ENCODE measurements at regions not wholly inside any gene's neighbourhood (a gene's known extent, or its start where the extent isn't known, plus 50 kb on each side); places are given as distances from the start of the nearest gene placed in this dataset.
"Not testable (repeated sequence)": the region's sequence is repeated elsewhere in the genome, so short reads cannot be mapped to it uniquely, and the experiment has no call there.

GRCh38 chr14:105708251-105709134, 182.1 kb downstream of the TMEM121 start:
- DNase-seq (ENCODE audit: low read depth, low spot score): not testable (repeated sequence)

DNA sequence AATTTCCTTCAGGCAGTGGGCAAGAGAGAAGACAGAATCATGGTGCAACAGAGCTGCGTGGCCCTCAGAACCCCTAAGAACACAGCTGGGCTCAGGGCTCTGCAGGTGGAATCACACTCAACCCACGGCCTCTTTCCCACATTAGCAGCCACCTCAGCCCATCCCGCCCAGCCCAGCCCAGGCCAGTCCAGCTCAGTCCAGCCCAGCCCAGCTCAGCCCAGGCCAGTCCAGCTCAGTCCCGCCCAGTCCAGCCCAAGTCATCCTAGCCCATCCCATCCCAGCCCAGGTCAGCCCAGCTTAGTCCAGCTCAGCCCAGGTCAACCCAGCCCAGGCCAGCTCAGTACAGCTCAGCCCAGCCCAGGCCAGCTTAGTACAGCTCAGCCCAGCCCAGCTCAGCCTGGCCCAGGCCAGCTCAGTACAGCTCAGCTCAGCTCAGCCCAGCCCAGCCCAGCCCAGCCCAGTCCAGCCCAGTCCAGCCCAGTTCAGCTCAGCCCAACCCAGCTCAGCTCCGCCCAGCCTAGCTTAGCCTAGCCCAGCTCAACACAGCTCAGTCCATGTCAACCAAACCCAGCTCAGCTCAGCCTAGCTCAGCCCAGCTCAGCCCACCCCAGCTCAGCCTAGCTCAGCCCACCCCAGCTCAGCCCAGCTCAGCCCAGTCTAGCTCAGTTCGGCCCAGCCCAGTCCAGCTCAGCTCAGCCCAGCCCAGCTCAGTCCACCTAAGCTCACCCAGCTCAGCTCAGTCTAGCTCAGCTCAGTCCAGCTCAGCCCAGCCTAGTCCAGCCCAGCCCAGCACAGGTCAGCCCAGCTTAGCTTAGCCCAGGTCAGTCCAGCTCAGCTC, 183.1 kb downstream of the TMEM121 start:
- no peak for DNase-seq (ENCODE audit: low read depth, low spot score)

- DNase-seq (ENCODE audit: low read depth, low spot score): no peak
Observed at GRCh38 chr14:105710119-105711043, 184.0 kb downstream of the TMEM121 start.

DNA sequence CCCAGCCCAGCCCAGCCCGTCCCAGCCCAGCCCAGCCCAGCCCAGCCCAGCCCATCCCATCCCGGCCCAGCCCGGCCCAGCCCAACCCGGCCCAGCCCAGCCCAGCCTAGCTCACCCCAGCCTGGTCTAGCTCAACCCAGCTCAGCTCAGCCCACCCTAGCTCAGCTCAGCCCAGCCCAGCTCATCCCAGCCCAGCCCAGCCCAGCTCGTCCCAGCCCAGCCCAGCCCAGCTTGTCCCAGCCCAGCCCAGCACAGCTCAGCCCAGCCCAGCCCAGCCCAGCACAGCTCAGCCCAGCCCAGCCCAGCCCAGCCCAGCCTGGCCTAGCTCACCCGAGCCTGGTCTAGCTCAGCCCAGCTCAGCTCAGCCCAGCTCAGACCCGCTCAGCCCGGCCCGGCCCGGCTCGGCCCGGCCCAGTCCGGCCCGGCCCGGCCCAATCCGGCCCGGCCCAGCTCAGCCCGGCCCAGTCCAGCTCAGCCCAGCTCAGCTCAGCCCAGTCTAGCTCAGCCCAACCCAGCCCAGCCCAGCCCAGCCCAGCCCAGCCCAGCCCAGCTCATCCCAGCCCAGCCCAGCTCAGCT, 184.7 kb downstream of the TMEM121 start:
- DNase-seq (ENCODE audit: low read depth, low spot score): no peak

GRCh38 chr14:105711841-105712460, 185.6 kb downstream of the TMEM121 start:
- DNase-seq (ENCODE audit: low read depth, low spot score): no peak

- not testable (repeated sequence) for DNase-seq (ENCODE audit: low read depth, low spot score)
Observed at GRCh38 chr14:105712670-105713069, 186.3 kb downstream of the TMEM121 start.

- not testable (repeated sequence) for DNase-seq (ENCODE audit: low read depth, low spot score)
Observed at GRCh38 chr14:105713160-105713559, 186.8 kb downstream of the TMEM121 start.

- not testable (repeated sequence) for DNase-seq (ENCODE audit: low read depth, low spot score)
Observed at GRCh38 chr14:105713836-105714235, 187.5 kb downstream of the TMEM121 start.

- not testable (repeated sequence) for DNase-seq (ENCODE audit: low read depth, low spot score)
Observed at GRCh38 chr14:105718787-105719186, 192.4 kb downstream of the TMEM121 start.

DNA sequence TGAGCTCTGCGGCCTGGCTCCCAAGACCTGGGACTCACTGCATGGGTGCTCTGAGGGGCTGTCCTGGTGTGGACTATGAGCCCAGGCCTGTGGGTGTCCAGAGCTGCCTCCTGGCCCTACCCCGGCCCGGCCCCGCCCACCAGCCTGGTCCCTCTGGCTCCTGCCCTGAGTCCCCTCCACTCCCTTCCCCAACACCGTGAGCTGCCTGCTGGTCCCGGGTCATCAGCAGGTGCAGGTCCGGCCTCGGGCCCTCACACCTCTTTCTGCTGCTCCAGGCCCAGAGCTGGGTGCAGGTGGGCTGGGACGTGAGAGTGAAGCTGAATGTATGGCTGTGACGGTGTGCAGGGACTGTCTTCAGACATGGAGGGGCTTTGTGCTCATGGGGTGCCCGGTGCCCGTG, 193.7 kb downstream of the TMEM121 start:
- DNase-seq (ENCODE audit: low read depth, low spot score): not testable (repeated sequence)

DNA sequence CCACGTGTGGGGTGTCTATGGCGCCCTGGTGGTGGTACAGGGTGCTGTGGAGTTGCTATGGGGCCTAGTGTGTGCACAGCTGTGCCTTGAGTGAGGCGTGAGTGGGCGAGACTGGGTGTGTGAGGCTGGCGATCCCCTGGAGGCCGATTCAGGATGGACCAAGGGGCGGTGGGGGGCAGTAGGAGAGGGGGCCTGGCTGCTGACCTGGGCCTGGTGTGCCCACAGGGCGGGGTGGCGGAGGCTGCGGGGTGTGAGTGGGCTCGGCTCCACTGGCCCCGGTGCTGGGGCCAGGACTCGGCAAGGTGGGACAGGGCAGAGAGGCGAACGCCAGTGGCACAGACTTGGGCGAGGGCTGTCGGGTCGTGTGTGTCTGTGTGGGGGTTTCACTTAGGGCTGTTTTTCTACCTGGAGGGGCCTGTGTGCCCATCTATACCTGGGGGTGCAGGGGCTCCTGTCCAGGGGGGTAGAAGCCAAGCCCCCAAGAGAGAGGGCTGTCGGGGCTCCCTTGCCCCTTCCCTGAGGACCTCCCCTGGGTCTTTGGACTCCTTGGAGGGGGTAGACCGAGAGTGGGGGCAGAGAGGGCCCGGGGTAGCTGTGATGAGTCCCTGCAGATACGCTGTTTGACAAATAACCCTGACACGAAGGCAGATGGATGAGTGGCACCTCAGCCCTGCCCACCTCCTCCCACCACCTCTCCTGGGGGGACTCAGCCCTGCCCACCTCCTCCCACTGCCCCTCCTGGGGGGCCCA, 194.6 kb downstream of the TMEM121 start:
- DNase-seq (ENCODE audit: low read depth, low spot score): not testable (repeated sequence)

DNA sequence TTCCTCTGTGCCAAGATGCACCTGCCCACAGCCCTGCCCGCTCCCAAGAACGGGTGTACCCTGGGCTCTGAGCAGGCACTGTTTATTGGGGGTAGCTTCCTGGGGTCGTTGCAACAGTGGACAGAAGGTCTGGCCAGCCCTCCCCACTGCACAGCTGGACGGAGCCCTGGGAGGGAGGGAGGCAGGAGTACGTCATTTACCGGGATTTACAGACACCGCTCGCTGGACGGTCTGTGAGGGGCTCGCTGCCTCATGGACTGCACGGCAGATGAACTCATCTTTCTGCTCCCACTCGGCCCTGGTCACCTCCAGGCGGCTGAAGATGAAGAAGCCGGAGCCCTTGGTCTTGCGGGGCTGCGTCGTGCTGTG, 195.2 kb downstream of the TMEM121 start:
- not testable (repeated sequence) for DNase-seq (ENCODE audit: low read depth, low spot score)

DNA sequence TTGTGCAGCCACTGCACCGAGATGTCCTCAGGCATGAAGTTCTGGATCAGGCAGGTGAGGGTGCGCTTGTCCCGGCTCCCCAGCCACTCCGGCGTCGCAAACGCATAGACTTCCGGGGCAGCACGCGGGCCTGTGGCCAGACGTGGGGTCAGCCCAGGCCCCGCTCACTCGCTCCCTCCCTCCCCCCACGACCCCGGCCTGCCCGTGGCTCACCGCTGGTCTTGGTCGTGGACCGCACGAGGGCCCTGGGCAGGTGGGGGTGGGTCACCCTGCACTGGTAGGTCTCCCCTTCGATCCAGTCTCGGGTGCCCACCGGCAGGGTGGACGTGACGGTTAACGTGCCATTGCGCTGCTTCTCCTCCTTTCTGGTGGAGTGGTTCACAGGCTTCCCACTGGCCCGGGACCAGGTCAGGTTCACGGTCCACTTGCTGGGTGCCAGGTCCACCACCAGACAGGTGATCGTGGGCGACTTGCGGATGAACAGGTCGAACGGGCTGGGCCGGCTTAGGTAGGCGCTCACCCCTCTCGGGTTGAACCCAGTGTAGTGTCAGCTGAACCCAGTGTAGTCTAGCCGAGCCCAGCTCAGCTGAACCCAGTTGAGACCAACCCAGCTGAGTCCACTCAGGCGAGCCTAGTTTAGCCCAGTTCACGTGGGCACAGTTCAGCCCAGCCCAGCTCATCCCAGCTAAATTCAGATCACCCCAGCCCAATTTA, 195.8 kb downstream of the TMEM121 start:
- not testable (repeated sequence) for DNase-seq (ENCODE audit: low read depth, low spot score)

- not testable (repeated sequence) for DNase-seq (ENCODE audit: low read depth, low spot score)
Observed at GRCh38 chr14:105723271-105723670, 196.9 kb downstream of the TMEM121 start.

GRCh38 chr14:105723776-105724175, 197.4 kb downstream of the TMEM121 start:
- not testable (repeated sequence) for DNase-seq (ENCODE audit: low read depth, low spot score)

DNA sequence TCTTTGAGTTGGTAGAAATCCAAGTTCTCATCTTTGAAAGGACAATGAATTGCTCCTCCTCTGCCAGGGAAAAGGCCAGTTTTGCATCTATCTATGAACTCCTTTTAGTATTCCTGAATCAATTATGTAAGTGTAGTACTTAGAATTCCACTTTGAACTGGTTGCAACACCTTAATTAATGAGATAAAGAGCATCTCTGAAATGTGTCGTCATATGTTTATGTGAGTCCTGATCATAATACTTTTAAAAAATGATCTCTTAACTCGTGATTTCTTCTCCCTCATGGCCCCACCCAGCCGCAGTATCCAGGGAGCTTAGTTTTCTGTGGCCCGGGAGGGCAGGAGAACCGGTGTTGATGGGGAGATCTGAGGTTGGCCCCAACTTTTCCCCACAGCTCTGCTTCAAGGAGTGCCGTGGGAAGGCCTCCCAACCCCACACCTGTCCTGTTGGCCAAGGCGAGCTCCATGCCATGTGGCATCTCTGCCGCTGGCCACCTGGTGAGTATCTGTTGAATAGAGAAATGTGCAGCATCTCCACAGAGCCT, 203.5 kb downstream of the TMEM121 start:
- not testable (repeated sequence) for DNase-seq (ENCODE audit: low read depth, low spot score)

GRCh38 chr14:105730731-105731130, 204.3 kb downstream of the TMEM121 start:
- not testable (repeated sequence) for DNase-seq (ENCODE audit: low read depth, low spot score)

- DNase-seq (ENCODE audit: low read depth, low spot score): not testable (repeated sequence)
Observed at GRCh38 chr14:105731221-105731985, 205.0 kb downstream of the TMEM121 start.

All from iPS DF 19.7 (cell line).